Esophagus squamous epithelium (tissue), 4 donors: ENCODE measurements at regions not wholly inside any gene's neighbourhood (a gene's known extent, or its start where the extent isn't known, plus 50 kb on each side); places are given as distances from the start of the nearest gene placed in this dataset.

Experiments
- CTCF ChIP-seq, 6 experiments: fragments of 450-650 bp in 4 of 6; fragments of 200-600 bp in 2 of 6; sonication (generic) in 2 of 6; IDR thresholded peaks; one replicate each; pipeline ENCODE4 v1.5.1; 2016 to 2019; ENCODE audit warnings: antibody characterized with exemption in 6 of 6, mild to moderate bottlenecking in 4 of 6, moderate library complexity in 4 of 6
- POLR2A ChIP-seq, 4 donors: fragments of 450-650 bp; IDR thresholded peaks; one replicate each; pipeline ENCODE4 v1.6.1; 2017; ENCODE audit warnings: antibody characterized with exemption in 4 of 4, mild to moderate bottlenecking in 4 of 4, moderate library complexity in 3 of 4

GRCh38 chr5:173497685-173498084 is 118.8 kb downstream of the BOD1 start:
- no peak for TF ChIP-seq CTCF (IDR thresholded peaks at IDR 0.05)
- TF ChIP-seq POLR2A (IDR thresholded peaks at IDR 0.05), result no peak
